SK-N-MC (cell line): ENCODE measurements at regions not wholly inside any gene's neighbourhood (a gene's known extent, or its start where the extent isn't known, plus 50 kb on each side); places are given as distances from the start of the nearest gene placed in this dataset.

Experiments used
- DNase-seq: peaks from one replicate; pipeline ENCODE4 v3.0.0-alpha.2; 2011; ENCODE audit warnings: low read depth, low spot score
- H3K27ac ChIP-seq: fragments of 200-600 bp; sonication (generic); 2 replicates; pipeline ENCODE4 v1.5.1; 2016; ENCODE audit warnings: mixed run types
- H3K36me3 ChIP-seq: fragments of 200-600 bp; sonication (generic); 2 replicates; pipeline ENCODE4 v1.6.1; 2017; ENCODE audit warnings: antibody characterized with exemption, low read length, mixed read lengths; ENCODE audit not compliant: insufficient read depth
- H3K4me3 ChIP-seq: fragments of 200-600 bp; sonication (generic); 2 replicates; pipeline ENCODE4 v1.5.1; 2016
- H3K9ac ChIP-seq: fragments of 200-600 bp; sonication (generic); 2 replicates; pipeline ENCODE4 v1.8.0; 2017; ENCODE audit warnings: mixed run types, mixed read lengths; ENCODE audit not compliant: insufficient read length
- H3K9me3 ChIP-seq: fragments of 200-600 bp; sonication (generic); 2 replicates; pipeline ENCODE4 v1.6.1; 2017; ENCODE audit warnings: low read depth, mild to moderate bottlenecking, antibody characterized with exemption, low read length, moderate library complexity, mixed read lengths
- EZH2 ChIP-seq: fragments of 200-600 bp; sonication (generic); IDR thresholded peaks from one replicate; pipeline ENCODE4 v1.6.1; 2017; ENCODE audit warnings: antibody characterized with exemption
- FOXP2 ChIP-seq: optimal IDR thresholded peaks from 2 replicates; pipeline ENCODE3; 2011; ENCODE audit warnings: mild to moderate bottlenecking, moderate library complexity; ENCODE audit not compliant: insufficient read depth; ENCODE audit errors: extremely low read length, control extremely low read depth
- POLR2AphosphoS5 ChIP-seq: IDR thresholded peaks from 2 replicates; pipeline ENCODE4 v1.6.1; 2012; ENCODE audit warnings: mild to moderate bottlenecking, low read depth, low read length, borderline replicate concordance

DNA sequence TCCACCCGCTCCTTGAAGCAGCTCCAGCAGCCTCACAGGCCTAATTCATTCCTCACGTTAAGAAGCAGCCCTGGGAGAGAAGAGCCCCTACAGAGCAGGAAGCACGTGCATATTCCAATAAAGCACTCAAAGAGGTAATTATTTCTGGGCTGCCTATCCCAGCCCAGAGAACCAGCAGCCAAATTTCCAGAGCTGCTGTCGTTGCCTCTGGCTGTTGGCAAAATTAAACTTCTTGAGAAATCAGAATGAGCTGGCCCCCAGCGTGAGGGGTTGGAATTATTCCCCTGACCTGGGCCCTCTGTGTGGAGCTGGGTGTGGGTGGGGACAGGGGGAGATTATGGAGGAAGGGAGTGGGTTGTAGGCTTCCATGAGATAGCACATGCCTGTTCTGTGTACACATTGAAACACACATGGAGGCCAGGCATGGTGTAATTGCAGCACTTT is 86.8 kb upstream of the HSPA9 start:
- Histone ChIP-seq H3K36me3 (no peaks in the 10 kb centered on the region), H3K9me3 (no peaks in the 10 kb centered on the region), H3K27ac (peak overlapping the region; percentile 93), H3K4me3 (peak overlapping the region; percentile 63), H3K9ac (no peak overlapping the region)
- peak; percentile 94 for DNase-seq
- no peak for TF ChIP-seq EZH2
- TF ChIP-seq POLR2AphosphoS5 = peak; percentile 24; the same call in 1 of the 2 replicates

DNA sequence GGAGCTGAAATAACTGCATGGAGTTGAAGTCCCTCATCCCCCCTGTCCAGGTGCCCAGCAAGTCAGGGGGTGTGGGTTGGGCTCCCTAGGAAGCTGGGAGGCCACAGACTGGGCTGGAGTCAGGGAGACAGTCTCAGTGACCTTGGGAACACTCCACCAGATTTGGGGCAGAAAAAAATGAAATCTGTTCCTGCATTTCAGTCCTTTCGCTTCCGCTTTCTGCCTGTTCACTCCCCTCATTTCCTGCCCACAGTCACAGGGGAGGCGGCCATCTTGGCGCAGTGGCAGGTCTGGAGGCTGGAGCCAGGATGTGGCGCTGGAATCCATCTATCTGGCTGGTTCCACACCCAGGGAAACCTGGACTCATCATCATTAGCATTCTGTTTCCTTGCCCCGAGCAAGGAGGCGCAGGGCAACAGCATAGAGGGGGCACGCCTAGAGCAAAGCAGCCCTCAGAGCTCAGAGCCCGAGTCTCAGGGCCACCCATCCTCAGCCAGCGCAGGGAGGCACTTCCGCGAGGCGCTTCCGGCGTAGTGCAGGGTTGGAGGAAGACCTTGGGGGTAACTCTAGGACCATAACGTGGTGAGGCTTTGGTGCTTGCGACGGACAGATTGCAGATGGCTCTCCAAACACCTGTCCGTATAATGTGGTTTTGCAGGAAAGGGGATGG is 86.2 kb upstream of the HSPA9 start:
- DNase-seq = peak; percentile 40

DNA sequence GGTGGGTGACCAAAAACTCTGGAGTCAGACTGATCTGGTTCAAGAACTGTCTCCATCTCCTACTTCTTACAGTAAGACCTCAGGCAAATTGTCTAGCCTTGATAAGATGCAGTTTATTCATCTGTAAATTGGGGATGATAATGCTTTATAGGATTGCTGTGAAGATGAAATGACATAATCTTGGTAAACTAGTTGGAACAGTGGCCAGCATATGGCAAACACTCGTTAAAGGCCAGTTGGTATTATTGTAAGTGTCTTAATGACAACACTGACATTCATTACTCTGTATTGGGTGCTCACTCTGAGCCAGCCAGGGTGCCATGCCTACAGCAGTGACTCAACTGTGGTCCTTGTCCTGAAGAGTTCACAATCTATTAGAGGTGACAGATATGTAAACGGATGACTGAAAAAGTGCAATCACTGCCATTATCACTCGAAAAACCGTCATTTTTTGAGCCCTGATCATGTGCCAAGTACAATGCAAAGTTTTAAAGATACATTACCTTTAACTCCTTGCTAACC is 84.9 kb upstream of the HSPA9 start:
- no peak for TF ChIP-seq FOXP2
- TF ChIP-seq POLR2AphosphoS5 = no peak
- no peak for TF ChIP-seq EZH2
- H3K27ac ChIP-seq = no peak overlapping the region
- DNase-seq = no peak
- no peak overlapping the region for H3K4me3 ChIP-seq
- no peak overlapping the region for H3K9ac ChIP-seq
- H3K36me3 ChIP-seq = no peaks in the 10 kb centered on the region
- H3K9me3 ChIP-seq = no peaks in the 10 kb centered on the region

More for the DNA sequence above, 86.2 kb upstream of the HSPA9 start:
- Histone ChIP-seq H3K4me3 (peak overlapping the region; percentile 63), H3K27ac (peak overlapping the region; percentile 93), H3K36me3 (no peaks in the 10 kb centered on the region), H3K9me3 (no peaks in the 10 kb centered on the region), H3K9ac (no peak overlapping the region)
- TF ChIP-seq POLR2AphosphoS5 (peak; percentile 58; the same call in 1 of the 2 replicates), EZH2 (no peak)

DNA sequence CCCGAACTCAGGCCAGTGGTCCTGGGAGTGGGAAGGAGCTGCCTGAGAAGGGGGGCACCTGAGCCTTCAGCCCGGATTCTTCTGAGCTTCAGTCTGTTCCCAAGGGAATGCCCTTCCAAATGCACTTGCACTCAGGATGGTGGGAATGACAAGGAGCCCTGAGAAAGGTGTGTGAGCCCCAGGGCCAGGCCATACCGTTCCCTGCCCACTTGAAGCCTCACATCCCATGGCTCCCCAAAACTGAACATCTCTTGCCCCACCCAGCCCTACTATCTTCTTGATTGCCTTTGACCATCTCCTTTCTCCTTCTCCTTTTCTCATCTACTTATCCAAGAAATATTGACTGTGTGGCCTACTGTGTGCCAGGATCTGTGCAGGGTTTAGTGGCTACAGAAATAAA is 84.4 kb upstream of the HSPA9 start:
- Histone ChIP-seq H3K27ac (no peak overlapping the region), H3K9ac (no peak overlapping the region), H3K9me3 (no peaks in the 10 kb centered on the region), H3K36me3 (no peaks in the 10 kb centered on the region), H3K4me3 (no peak overlapping the region)
- TF ChIP-seq EZH2 = no peak
- TF ChIP-seq FOXP2 = no peak
- no peak for TF ChIP-seq POLR2AphosphoS5
- no peak for DNase-seq

DNA sequence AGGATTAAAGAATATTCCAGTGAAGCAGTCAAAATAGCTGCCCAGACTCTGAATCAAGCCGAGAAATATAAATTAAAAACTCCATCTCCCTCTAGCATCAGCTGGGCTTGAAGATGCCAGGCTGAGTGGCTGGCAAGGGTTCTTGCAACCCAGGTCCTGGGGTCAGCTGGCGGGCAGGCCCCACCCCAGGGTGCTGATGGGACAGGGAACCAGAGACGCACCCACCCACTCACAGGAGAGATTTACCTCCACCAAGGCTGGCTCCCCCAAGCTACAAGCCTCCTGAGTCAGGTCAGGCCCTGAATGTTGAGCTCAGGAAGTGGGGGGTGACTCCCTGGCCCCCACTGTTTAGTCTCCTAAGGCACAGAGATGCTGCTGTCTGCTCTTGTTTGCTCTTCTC is 83.9 kb upstream of the HSPA9 start:
- H3K9ac ChIP-seq = no peak overlapping the region
- no peak overlapping the region for H3K27ac ChIP-seq
- no peak overlapping the region for H3K4me3 ChIP-seq
- DNase-seq = no peak
- TF ChIP-seq EZH2 (no peak), POLR2AphosphoS5 (no peak), FOXP2 (no peak)
- H3K9me3 ChIP-seq = no peaks in the 10 kb centered on the region
- H3K36me3 ChIP-seq = no peaks in the 10 kb centered on the region

DNA sequence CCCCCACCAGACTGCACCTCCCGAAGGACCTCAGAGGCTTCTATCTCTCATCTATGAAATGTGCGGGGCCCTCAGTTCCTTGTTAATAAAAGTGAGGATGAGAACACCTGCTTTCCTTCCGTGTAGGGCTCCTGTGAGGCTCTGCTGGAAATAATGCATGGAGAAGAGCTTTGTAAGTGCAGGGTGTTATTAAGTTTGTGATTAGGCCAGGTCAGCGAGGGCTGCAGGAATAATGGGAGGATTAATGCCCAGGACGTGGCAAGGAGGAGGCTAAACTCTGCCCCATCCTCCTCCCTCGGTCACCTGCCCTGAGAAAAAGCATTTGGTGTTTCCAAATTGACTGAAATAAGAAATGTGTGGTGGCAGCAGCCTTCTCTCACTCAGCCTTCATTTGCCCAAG is 83.5 kb upstream of the HSPA9 start:
- H3K9me3 ChIP-seq = no peaks in the 10 kb centered on the region
- no peak overlapping the region for H3K27ac ChIP-seq
- H3K4me3 ChIP-seq = no peak overlapping the region
- no peak for DNase-seq
- no peaks in the 10 kb centered on the region for H3K36me3 ChIP-seq
- H3K9ac ChIP-seq = no peak overlapping the region
- TF ChIP-seq FOXP2 (no peak), POLR2AphosphoS5 (no peak), EZH2 (no peak)

DNA sequence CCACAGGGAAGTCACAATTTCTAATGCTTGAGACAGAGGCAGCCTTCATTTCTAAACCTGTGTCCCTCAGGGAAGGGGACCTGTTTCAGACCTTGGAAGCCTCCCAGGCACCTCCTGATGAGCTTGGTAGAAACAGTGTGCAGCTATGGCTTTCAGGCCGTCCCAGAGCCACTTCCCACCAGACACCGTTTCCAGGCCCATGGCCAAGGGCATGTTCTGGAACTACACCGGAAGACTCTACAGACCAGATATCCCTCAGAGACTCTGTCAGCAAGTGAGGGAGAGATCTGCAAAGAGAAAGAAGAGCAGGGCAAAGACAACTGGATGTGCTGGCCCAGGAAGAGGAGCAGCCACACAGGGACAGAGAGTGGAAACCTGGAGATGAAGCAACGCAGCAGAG is 82.2 kb upstream of the HSPA9 start:
- H3K27ac ChIP-seq = no peak overlapping the region
- TF ChIP-seq FOXP2 = no peak
- no peak for TF ChIP-seq EZH2
- no peak for TF ChIP-seq POLR2AphosphoS5
- H3K9me3 ChIP-seq = no peaks in the 10 kb centered on the region
- H3K36me3 ChIP-seq = no peaks in the 10 kb centered on the region
- H3K9ac ChIP-seq = no peak overlapping the region
- DNase-seq = no peak
- no peak overlapping the region for H3K4me3 ChIP-seq

DNA sequence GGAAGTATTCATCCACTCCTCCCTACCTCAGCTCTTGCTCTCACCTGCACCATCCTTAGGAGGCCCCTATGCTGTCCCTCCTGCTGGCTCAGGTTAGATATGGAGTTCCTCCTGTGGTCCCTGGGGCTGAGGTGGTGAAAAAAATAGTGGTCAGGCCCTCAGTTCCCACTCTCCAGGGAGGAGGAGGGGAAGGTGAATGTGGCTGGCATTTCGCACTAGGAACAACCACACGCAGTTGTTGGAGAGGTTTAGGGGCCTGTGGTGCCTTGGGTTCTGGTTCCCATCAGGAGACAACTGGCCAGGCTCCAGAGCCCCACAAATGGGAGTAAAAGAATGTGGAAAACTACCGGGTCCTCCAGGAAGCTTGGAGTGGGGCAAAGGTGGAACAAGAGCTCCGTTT is 81.7 kb upstream of the HSPA9 start:
- no peak overlapping the region for H3K9ac ChIP-seq
- H3K9me3 ChIP-seq = no peaks in the 10 kb centered on the region
- H3K4me3 ChIP-seq = no peak overlapping the region
- H3K27ac ChIP-seq = no peak overlapping the region
- TF ChIP-seq POLR2AphosphoS5 (no peak), FOXP2 (no peak), EZH2 (no peak)
- no peaks in the 10 kb centered on the region for H3K36me3 ChIP-seq
- no peak for DNase-seq
